SK-N-SH (cell line): ENCODE measurements at regions not wholly inside any gene's neighbourhood (a gene's known extent, or its start where the extent isn't known, plus 50 kb on each side); places are given as distances from the start of the nearest gene placed in this dataset.

ENCODE experiments used
- CTCF ChIA-PET: fragments of 300-600, 350-600 bp; formaldehyde crosslinking; extraction: SDS; loops from one replicate; lab custom pipeline; 2021; lab: Yijun Ruan, JAX
- POLR2A ChIA-PET: fragments of 350-600 bp; sonication (Branson Sonifier 250); formaldehyde crosslinking; extraction: SDS; loops from one replicate; lab custom pipeline; 2020; ENCODE audit warnings: antibody characterized with exemption, inconsistent platforms; lab: Yijun Ruan, JAX
- DNase-seq: peaks from one replicate; pipeline ENCODE4 v3.0.0; 2012
- H2AFZ ChIP-seq: fragments of 200-600 bp; sonication (generic); 2 replicates; pipeline ENCODE4 v1.8.1; 2016; ENCODE audit warnings: antibody characterized with exemption, mild to moderate bottlenecking, low read depth
- H3F3A ChIP-seq: fragments of 200-600 bp; sonication (generic); replicated peaks from 2 replicates; pipeline ENCODE3; 2016; ENCODE audit warnings: antibody characterized with exemption, mild to moderate bottlenecking; ENCODE audit not compliant: insufficient read depth
- H3K27ac ChIP-seq, 2 experiments: fragments of 200-500 bp in 1 of 2; fragments of 200-600 bp in 1 of 2; sonication (Bioruptor generic) in 1 of 2; sonication (generic), shearing (Covaris generic) in 1 of 2; 2 replicates each; pipeline versions ENCODE4 v1.5.1 to v1.6.1; 2014 to 2016; ENCODE audit warnings: low read depth in 2 of 2, inconsistent platforms in 1 of 2, low read length in 1 of 2, mild to moderate bottlenecking in 1 of 2, mixed read lengths in 1 of 2
- H3K27me3 ChIP-seq: fragments of 200-600 bp; sonication (generic), shearing (Covaris generic); 2 replicates; pipeline ENCODE4 v1.6.1; 2016; ENCODE audit warnings: mixed run types; ENCODE audit not compliant: insufficient read depth
- H3K36me3 ChIP-seq, 2 experiments: fragments of 200-500 bp in 1 of 2; fragments of 200-600 bp in 1 of 2; sonication (Bioruptor generic) in 1 of 2; sonication (generic) in 1 of 2; replicated peaks in 1 of 2; 2 replicates each; pipeline versions ENCODE3 to v1.5.1; 2014 to 2016; ENCODE audit warnings: low read length in 1 of 2, mild to moderate bottlenecking in 1 of 2; ENCODE audit not compliant: insufficient read depth in 2 of 2, control insufficient read depth in 1 of 2
- H3K4me1 ChIP-seq, 2 experiments: fragments of 200-500 bp in 1 of 2; fragments of 200-600 bp in 1 of 2; sonication (Bioruptor generic) in 1 of 2; sonication (generic), shearing (Covaris generic) in 1 of 2; 2 replicates each; pipeline versions ENCODE4 v1.5.1 to v1.6.1; 2014 to 2016; ENCODE audit warnings: low read depth in 1 of 2, low read length in 1 of 2, mixed run types in 1 of 2; ENCODE audit not compliant: insufficient read depth in 2 of 2, control insufficient read depth in 1 of 2
- H3K4me2 ChIP-seq: fragments of 200-600 bp; sonication (generic), shearing (Covaris generic); 2 replicates; pipeline ENCODE4 v1.6.1; 2017; ENCODE audit warnings: mixed run types
- H3K4me3 ChIP-seq, 2 experiments: fragments of 200-500 bp in 1 of 2; fragments of 200-600 bp in 1 of 2; sonication (Bioruptor generic) in 1 of 2; sonication (generic), shearing (Covaris generic) in 1 of 2; 2 replicates each; pipeline versions ENCODE4 v1.5.1 to v1.8.1; 2014 to 2016; ENCODE audit warnings: low read depth in 2 of 2, inconsistent platforms in 1 of 2, low read length in 1 of 2, mild to moderate bottlenecking in 1 of 2, mixed read lengths in 1 of 2, moderate library complexity in 1 of 2
- H3K79me2 ChIP-seq: fragments of 200-600 bp; sonication (generic); 2 replicates; pipeline ENCODE4 v1.8.1; 2017; ENCODE audit warnings: mild to moderate bottlenecking; ENCODE audit not compliant: insufficient read depth
- H3K9ac ChIP-seq: fragments of 200-600 bp; sonication (generic); 2 replicates; pipeline ENCODE4 v1.6.1; 2017; ENCODE audit warnings: mixed run types
- H3K9me2 ChIP-seq: fragments of 200-600 bp; sonication (generic); 2 replicates; pipeline ENCODE4 v1.6.1; 2017; ENCODE audit warnings: mixed run types
- H3K9me3 ChIP-seq: fragments of 200-600 bp; sonication (generic); 2 replicates; pipeline ENCODE4 v1.6.1; 2017; ENCODE audit warnings: mixed run types, mild to moderate bottlenecking, moderate library complexity
- H4K20me1 ChIP-seq: fragments of 200-600 bp; sonication (generic); 2 replicates; pipeline ENCODE4 v1.6.1; 2017; ENCODE audit warnings: mild to moderate bottlenecking, mixed run types; ENCODE audit not compliant: insufficient read depth
- CHD2 ChIP-seq: fragments of 150-350 bp; IDR thresholded peaks from 2 replicates; pipeline ENCODE4 v1.6.1; 2018; ENCODE audit warnings: low read length; ENCODE audit not compliant: partially characterized antibody
- CTCF ChIP-seq: fragments of 200-600 bp; sonication (generic); IDR thresholded peaks from 2 replicates; pipeline ENCODE4 v1.6.1; 2017; ENCODE audit warnings: antibody characterized with exemption, mild to moderate bottlenecking, moderate library complexity
- EZH2phosphoT487 ChIP-seq: fragments of 200-600 bp; sonication (generic); IDR thresholded peaks from 2 replicates; pipeline ENCODE4 v1.6.1; 2017; ENCODE audit warnings: low read depth, mixed run types, mild to moderate bottlenecking, antibody characterized with exemption, moderate library complexity, borderline replicate concordance
- FOXJ3 ChIP-seq: sonication (generic); formaldehyde crosslinking; IDR thresholded peaks from 2 replicates; pipeline ENCODE4 v1.5.1; 2020; ENCODE audit warnings: mild to moderate bottlenecking, missing genetic modification reagents
- FOXM1 ChIP-seq: IDR thresholded peaks from 2 replicates; pipeline ENCODE4 v1.4.0; 2012; ENCODE audit warnings: low read depth, mild to moderate bottlenecking
- GATA2 ChIP-seq: sonication (generic); formaldehyde crosslinking; IDR thresholded peaks from 2 replicates; pipeline ENCODE4 v1.5.0; 2020; ENCODE audit warnings: mild to moderate bottlenecking, missing genetic modification reagents
- JUND ChIP-seq: IDR thresholded peaks from 2 replicates; pipeline ENCODE4 v1.4.0; 2012
- MEF2A ChIP-seq: IDR thresholded peaks from 2 replicates; pipeline ENCODE4 v1.4.0; 2012; ENCODE audit warnings: low read depth, borderline replicate concordance
- MXI1 ChIP-seq: IDR thresholded peaks from 2 replicates; pipeline ENCODE4 v1.6.1; 2012; ENCODE audit warnings: mild to moderate bottlenecking, low read depth, low read length, improper control_type of control experiment
- PBX3 ChIP-seq: IDR thresholded peaks from 2 replicates; pipeline ENCODE4; 2012
- POLR2AphosphoS5 ChIP-seq: IDR thresholded peaks from 2 replicates; pipeline ENCODE4 v1.6.1; 2012; ENCODE audit warnings: low read depth, low read length
- RAD21 ChIP-seq: IDR thresholded peaks from 2 replicates; pipeline ENCODE4 v1.6.1; 2012; ENCODE audit warnings: mild to moderate bottlenecking, low read length
- RCOR1 ChIP-seq: fragments of 150-350 bp; IDR thresholded peaks from 2 replicates; pipeline ENCODE4 v1.6.1; 2017; ENCODE audit warnings: antibody characterized with exemption, low read length
- RXRA ChIP-seq: IDR thresholded peaks from 2 replicates; pipeline ENCODE4 v1.4.0; 2012; ENCODE audit warnings: low read depth, mild to moderate bottlenecking, borderline replicate concordance
- SIN3A ChIP-seq: IDR thresholded peaks from 2 replicates; pipeline ENCODE4 v1.6.1; 2012; ENCODE audit warnings: low read depth, mild to moderate bottlenecking, low read length, moderate library complexity, borderline replicate concordance
- TCF12 ChIP-seq: IDR thresholded peaks from 2 replicates; pipeline ENCODE4 v1.4.0; 2012
- WGBS: methylation state at CpG from one replicate; pipeline ENCODE4 v1.1.6; 2017; ENCODE audit warnings: low lambda C conversion rate; 5-methylcytosine and 5-hydroxymethylcytosine counted together

GRCh38 chr4:20368926-20369325 is 117.2 kb downstream of the SLIT2 start:
- no peaks in the 10 kb centered on the region for H3K27me3 ChIP-seq
- no peaks in the 10 kb centered on the region for H3K9me3 ChIP-seq
- TF ChIP-seq PBX3, result peak; percentile 21; the same call in 1 of the 2 replicates
- TF ChIP-seq RCOR1, result no peak
- CTCF ChIA-PET, result interaction anchor here (1.1 kb wide), 1 partner anchor 27 kb away, joined by 3 read pairs; no protein-coding TSS in a partner anchor
- peaks cover 4% of the 10 kb centered on the region for H3F3A ChIP-seq
- peaks cover 9 to 26% of the 10 kb centered on the region in 2 experiments; a peak in 3 of 4 replicates for H3K4me1 ChIP-seq
- peak overlapping the region; percentile 47 to 71; a peak in 3 of 4 replicates for H3K27ac ChIP-seq
- no peak overlapping the region for H2AFZ ChIP-seq
- POLR2A ChIA-PET, result no interaction called here
- DNase-seq, result no peak
- no peak overlapping the region for H3K9ac ChIP-seq
- H3K4me2 ChIP-seq, result peak overlapping the region; percentile 39; the same call in 1 of the 2 replicates
- H3K4me3 ChIP-seq, result no peak overlapping the region
- H3K9me2 ChIP-seq, result no peaks in the 10 kb centered on the region; the same call in 1 of the 2 replicates
- H3K36me3 ChIP-seq, result peaks cover 5 to 13% of the 10 kb centered on the region in 2 experiments
- H3K79me2 ChIP-seq, result peaks cover 11% of the 10 kb centered on the region; the same call in 1 of the 2 replicates
- H4K20me1 ChIP-seq, result peaks cover 5% of the 10 kb centered on the region; the same call in 1 of the 2 replicates
- WGBS, result 56% methylated on average over 1 of the region's 1 CpG

GRCh38 chr4:20370274-20370673 is 118.6 kb downstream of the SLIT2 start:
- no peaks in the 10 kb centered on the region for H3K27me3 ChIP-seq
- H3K4me2 ChIP-seq, result no peak overlapping the region
- TF ChIP-seq FOXM1, result no peak
- no peak for TF ChIP-seq MEF2A
- peak; percentile 28; the same call in 1 of the 2 replicates for TF ChIP-seq RCOR1
- TF ChIP-seq CHD2, result peak; percentile 41
- no peak for TF ChIP-seq PBX3
- peak; percentile 44 for TF ChIP-seq TCF12
- peaks cover 3 to 26% of the 10 kb centered on the region in 2 experiments; a peak in 3 of 4 replicates for H3K4me1 ChIP-seq
- H3K4me3 ChIP-seq, result no peak overlapping the region
- peaks cover 4% of the 10 kb centered on the region for H3F3A ChIP-seq
- H3K36me3 ChIP-seq, result peaks cover 2 to 8% of the 10 kb centered on the region in 2 experiments
- ChIA-PET POLR2A (no interaction called here), CTCF (interaction anchor here (1.1 to 1.5 kb wide), 2 partner anchors 25 to 54 kb away, joined by 3 read pairs; no protein-coding TSS in a partner anchor)
- H2AFZ ChIP-seq, result no peak overlapping the region
- H3K9ac ChIP-seq, result no peak overlapping the region
- H3K9me2 ChIP-seq, result no peaks in the 10 kb centered on the region
- peaks cover 11% of the 10 kb centered on the region; the same call in 1 of the 2 replicates for H3K79me2 ChIP-seq
- 42% methylated on average over 2 of the region's 2 CpGs for WGBS
- no peaks in the 10 kb centered on the region for H3K9me3 ChIP-seq
- H4K20me1 ChIP-seq, result peaks cover 5% of the 10 kb centered on the region; the same call in 1 of the 2 replicates
- no peak for DNase-seq
- peak overlapping the region; percentile 28 to 71; a peak in 2 of 4 replicates for H3K27ac ChIP-seq

- Histone ChIP-seq H3K27me3 (no peaks in the 10 kb centered on the region), H3K4me3 (no peak overlapping the region), H3F3A (no peaks in the 10 kb centered on the region), H3K9ac (no peak overlapping the region), H3K27ac (no peak overlapping the region), H4K20me1 (no peaks in the 10 kb centered on the region), H3K4me2 (no peak overlapping the region), H3K9me2 (no peaks in the 10 kb centered on the region), H3K79me2 (peaks cover 9% of the 10 kb centered on the region; the same call in 1 of the 2 replicates), H2AFZ (no peak overlapping the region), H3K9me3 (no peaks in the 10 kb centered on the region), H3K4me1 (peaks cover 0 to 3% of the 10 kb centered on the region in 2 experiments; a peak in 2 of 4 replicates), H3K36me3 (peaks cover 0 to 4% of the 10 kb centered on the region in 2 experiments)
- WGBS, result 83% methylated on average over 2 of the region's 2 CpGs
- POLR2A ChIA-PET, result no interaction called here
- DNase-seq, result no peak
- CTCF ChIA-PET, result no interaction called here
- no peak for TF ChIP-seq PBX3
- no peak for TF ChIP-seq POLR2AphosphoS5
- TF ChIP-seq RAD21, result no peak
- TF ChIP-seq FOXM1, result no peak
- no peak for TF ChIP-seq FOXJ3 (CRISPR knock-in tag)
- no peak for TF ChIP-seq JUND
- TF ChIP-seq GATA2, result no peak
- no peak for TF ChIP-seq RXRA
- no peak for TF ChIP-seq MEF2A
- TF ChIP-seq EZH2phosphoT487, result no peak
- TF ChIP-seq SIN3A, result no peak
- no peak for TF ChIP-seq CTCF
- TF ChIP-seq MXI1, result no peak
Measured at GRCh38 chr4:20376070-20376469, 124.4 kb downstream of the SLIT2 start.
